ENCODE measurements at regions not wholly inside any gene's neighbourhood (a gene's known extent, or its start where the extent isn't known, plus 50 kb on each side); places are given as distances from the start of the nearest gene placed in this dataset.

- Histone ChIP-seq H4K20me1 (ENCODE audit: insufficient read depth) (no peaks in the 10 kb centered on the region), H3K79me2 (ENCODE audit: insufficient read depth, low read length) (no peaks in the 10 kb centered on the region), H3K4me3 (replicated peaks in 1 of 2; ENCODE audit: low read depth in 1 of 2, low read length in 2 of 2) (no peak overlapping the region), H3K9me3 (ENCODE audit: control insufficient read depth in 1 of 2, insufficient read depth in 1 of 2, low read depth in 1 of 2, low read length in 2 of 2) (no peaks in the 10 kb centered on the region), H3K9ac (ENCODE audit: low read length) (no peak overlapping the region), H2AFZ (ENCODE audit: low read depth, low read length, poor library complexity, severe bottlenecking) (no peak overlapping the region), H3K4me2 (ENCODE audit: low read length) (no peak overlapping the region), H3K27ac (ENCODE audit: low read depth, low read length) (no peak overlapping the region), H3K4me1 (ENCODE audit: control insufficient read depth in 1 of 2, insufficient read depth in 2 of 2, low read length in 2 of 2) (0 out of 4 replicates have a peak, but pooled peaks cover 0 to 1% of the 10 kb centered on the region in 2 experiments), H3K27me3 (ENCODE audit: insufficient read depth, low read length) (no peaks in the 10 kb centered on the region), H3K36me3 (ENCODE audit: control insufficient read depth in 1 of 2, insufficient read depth in 2 of 2, low read length in 2 of 2) (no peaks in the 10 kb centered on the region), H3K9me2 (ENCODE audit: insufficient read depth) (no peaks in the 10 kb centered on the region)
- ChIA-PET CTCF (no interaction called here), POLR2A (no interaction called here), RAD21 (ENCODE audit: low non-redundant PET in 1 of 2, low total read pairs in 2 of 2, uncharacterized antibody in 2 of 2, unreplicated experiment in 2 of 2) (no interaction called here)
- no peak for ATAC-seq
- no peak for DNase-seq (ENCODE audit: low read depth, low spot score)
- BruUV-seq (replicated peaks), result no TSS peak
- TF ChIP-seq EGR1 (IDR thresholded peaks at IDR 0.05; ENCODE audit: low read depth) (no peak), YY1 (IDR thresholded peaks at IDR 0.05; ENCODE audit: extremely low read depth, insufficient replicate concordance, low read depth, low read length) (no peak), CEBPB (IDR thresholded peaks at IDR 0.05; ENCODE audit: low read depth) (no peak), POLR2AphosphoS5 (IDR thresholded peaks at IDR 0.05; ENCODE audit: low read depth, low read length) (no peak), RAD21 (IDR thresholded peaks at IDR 0.05; ENCODE audit: low read depth) (no peak), SIN3A (IDR thresholded peaks at IDR 0.05; ENCODE audit: low read depth) (no peak), CBX3 (IDR thresholded peaks at IDR 0.05; ENCODE audit: low read depth) (no peak), JUND (IDR thresholded peaks at IDR 0.05) (no peak), SP1 (IDR thresholded peaks at IDR 0.05; ENCODE audit: low read depth) (no peak), REST (IDR thresholded peaks at IDR 0.05; ENCODE audit: low read depth) (no peak)
- intact Hi-C loops (cut with micrococcal nuclease), result no loop called here
Observed at GRCh38 chr5:82340799-82341198, 62.6 kb upstream of the RPS23 start.
